HG03139 (cell line): ENCODE measurements at regions not wholly inside any gene's neighbourhood (a gene's known extent, or its start where the extent isn't known, plus 50 kb on each side); places are given as distances from the start of the nearest gene placed in this dataset.

ENCODE experiments used
- ATAC-seq: cut with Tn5 transposase; IDR thresholded peaks from one replicate; pipeline ENCODE4 v1.9.1; 2021; ENCODE audit not compliant: unreplicated experiment

DNA sequence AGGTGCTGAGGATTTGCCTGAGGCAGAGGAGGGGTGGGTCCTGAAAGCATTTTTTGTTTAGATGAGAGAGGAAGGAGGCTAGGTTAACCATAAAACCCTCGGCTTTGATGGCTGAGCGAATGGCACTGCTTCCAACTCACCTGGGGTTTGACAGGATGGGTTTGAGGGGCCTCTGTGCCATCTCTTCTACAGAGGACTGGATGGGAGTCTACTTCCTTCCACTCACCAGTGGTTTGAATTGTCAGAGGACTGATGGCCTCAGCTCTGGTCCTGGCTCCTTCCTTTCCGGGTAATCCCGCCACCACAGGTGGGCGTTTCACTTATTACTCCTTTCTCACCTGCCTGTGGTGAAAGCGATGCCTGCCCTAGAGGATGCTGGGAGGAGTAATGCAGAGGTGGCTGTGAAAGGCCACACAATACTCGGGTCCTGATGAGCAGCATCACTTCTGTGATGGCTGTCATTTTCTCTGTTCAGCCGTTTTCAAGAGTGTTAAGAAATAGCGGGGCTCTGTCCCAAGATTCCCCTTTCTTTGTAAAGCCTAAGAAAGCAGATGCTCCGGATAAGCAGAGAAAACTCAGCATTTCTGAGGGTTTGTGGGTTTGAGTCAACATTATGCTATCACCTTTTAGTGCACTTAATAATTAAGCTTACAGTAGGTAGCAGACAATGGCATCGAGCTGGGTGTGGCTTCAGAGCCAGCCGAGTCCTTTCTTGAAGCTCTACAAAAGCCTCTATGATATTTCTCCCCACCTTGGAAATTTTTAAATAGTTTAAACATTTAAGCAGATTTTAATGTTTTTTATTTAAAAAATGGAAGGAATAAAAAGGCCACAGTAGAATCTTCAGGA lies 220.7 kb downstream of the HLX start:
- ATAC-seq, result no peak

DNA sequence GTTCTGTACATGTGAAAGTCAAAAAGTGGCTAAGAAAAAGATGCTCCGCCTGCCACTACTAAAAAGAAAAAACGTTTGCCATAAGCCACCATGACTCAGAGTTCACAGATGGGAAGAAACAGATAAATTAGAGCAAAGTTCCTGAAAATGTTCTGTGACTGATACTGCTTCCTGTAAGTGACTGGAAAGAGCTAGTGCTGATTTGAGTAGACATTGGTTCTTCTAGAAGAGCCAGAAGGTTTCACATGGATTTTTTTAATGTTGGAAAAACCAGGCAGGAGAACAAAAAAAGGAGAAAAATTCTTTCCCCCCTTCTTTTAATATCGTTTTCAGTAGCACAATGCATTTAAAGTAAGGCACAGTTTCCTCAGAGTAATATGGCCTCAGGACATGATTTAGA lies 221.4 kb downstream of the HLX start:
- ATAC-seq, result no peak

- ATAC-seq, result no peak
Measured at GRCh38 chr1:221101807-221102605, 222.8 kb downstream of the HLX start.

DNA sequence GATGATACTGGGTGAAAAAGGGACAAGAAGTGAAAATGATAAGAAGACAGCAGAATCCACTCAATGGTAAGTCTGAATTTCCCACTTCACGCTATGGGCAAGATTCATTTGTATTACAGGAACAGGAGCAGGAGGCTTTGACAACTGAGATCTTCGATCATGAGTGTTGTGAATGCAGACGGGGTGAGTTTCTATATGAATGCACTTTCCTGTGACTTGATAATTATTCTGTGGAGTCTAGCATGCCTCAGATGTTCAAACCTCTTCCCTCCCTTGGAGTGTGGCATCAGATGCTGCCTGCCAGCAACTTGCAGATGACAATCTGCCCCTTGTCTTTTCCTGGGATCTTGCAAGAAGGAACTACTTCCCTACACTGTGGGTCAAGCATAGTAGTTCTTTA lies 225.4 kb downstream of the HLX start:
- no peak for ATAC-seq

- ATAC-seq, result no peak
Measured at GRCh38 chr1:221105578-221105977, 226.3 kb downstream of the HLX start.

- ATAC-seq, result no peak
Measured at GRCh38 chr1:221106616-221107015, 227.4 kb downstream of the HLX start.

DNA sequence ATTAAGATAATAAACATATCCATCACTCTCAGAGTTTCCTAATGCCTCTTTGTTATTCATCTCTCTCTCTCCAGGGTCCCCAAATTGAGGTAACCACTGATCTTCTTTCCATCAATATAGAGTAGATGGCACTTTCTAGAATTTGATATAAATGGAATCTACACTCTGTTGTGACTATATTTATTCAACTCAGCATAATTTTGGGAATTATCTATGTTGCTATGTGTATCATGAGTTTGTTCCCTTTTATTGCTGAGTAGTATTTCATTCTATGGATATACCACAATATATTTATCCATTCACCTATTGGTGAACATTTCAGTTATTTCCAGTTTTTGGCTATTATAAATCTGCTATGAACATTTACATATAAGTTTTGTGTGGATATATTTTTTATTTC lies 230.7 kb downstream of the HLX start:
- no peak for ATAC-seq

GRCh38 chr1:221117133-221117532 lies 237.9 kb downstream of the HLX start:
- ATAC-seq, result no peak

DNA sequence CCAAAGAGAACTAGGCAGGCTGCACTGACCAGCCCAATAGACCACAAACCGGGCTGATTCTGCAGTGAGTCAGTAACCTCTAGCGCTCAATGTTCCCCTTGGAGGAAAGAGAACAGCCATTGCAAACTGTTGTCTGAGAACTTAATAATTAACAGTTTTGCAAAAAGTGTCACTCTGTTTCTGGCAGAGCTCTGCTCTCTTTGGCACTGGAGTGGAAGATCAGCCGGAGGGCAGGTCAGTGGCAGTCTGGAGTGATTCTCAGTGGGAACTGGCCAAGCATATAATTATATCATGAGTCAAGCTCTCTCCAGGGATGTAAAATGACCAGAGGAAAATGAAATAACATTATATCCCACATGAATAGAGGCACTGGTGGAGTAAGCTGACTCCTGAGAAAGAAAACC lies 238.3 kb downstream of the HLX start:
- ATAC-seq, result no peak

GRCh38 chr1:221118176-221118937 lies 239.1 kb downstream of the HLX start:
- ATAC-seq, result no peak

GRCh38 chr1:221118938-221119320 lies 239.7 kb downstream of the HLX start:
- no peak for ATAC-seq

DNA sequence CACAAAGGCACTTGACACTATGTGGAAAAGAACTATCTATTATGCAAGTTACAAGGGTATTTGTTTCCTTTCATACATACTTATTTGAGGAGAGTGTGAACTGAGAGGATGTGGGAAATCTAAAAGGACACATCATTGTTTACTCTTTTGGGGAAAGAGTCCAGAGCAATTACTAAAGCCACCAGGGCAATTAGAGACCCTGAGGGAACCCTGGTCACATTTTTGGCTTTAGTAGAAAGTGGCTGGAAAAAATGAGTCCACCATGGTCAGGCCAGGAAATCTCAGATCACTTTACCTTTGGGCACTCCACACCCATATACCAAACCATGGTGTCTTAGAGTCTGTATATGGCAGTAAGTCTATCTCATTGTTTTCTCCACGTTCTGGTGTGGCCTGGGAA lies 243.3 kb downstream of the HLX start:
- ATAC-seq, result no peak

GRCh38 chr1:221125976-221126375 lies 246.7 kb downstream of the HLX start:
- no peak for ATAC-seq

DNA sequence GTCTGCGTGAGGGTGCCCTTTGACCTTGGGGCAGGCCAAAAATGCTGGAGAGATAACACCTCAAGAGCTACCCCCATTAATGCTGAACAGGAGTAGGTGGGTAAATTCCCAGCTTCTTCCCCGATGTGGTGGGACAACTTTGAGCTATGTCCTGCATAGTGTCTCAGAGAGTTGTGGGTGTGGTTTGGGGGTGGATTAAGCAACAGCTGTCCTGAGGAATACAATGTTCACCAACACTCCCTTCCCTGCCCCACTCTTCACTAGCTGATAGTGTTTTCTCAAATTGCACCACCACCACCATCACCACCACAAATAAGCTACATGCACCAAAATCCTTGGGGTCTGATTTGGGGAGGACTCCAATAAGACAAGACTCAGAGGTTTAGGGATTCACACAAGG lies 258.4 kb downstream of the HLX start:
- ATAC-seq, result no peak

DNA sequence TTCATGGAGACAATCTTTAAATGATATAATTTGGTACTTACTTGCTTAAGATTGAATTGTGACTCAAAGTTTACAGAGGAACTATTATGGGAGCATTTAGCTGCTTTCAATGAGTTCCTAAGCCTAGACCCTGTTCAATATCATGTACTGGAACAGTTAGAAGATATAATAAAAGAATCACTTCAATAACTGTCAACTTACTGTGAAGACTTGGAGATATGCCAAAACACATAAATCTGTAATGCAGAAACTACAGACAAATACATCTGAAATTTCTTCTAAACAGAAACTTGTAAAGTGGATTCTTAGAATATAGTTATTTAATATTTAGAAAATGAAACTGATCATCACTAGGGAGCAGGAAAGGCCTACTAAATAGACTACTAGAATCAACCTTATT lies 259.3 kb downstream of the HLX start:
- no peak for ATAC-seq

DNA sequence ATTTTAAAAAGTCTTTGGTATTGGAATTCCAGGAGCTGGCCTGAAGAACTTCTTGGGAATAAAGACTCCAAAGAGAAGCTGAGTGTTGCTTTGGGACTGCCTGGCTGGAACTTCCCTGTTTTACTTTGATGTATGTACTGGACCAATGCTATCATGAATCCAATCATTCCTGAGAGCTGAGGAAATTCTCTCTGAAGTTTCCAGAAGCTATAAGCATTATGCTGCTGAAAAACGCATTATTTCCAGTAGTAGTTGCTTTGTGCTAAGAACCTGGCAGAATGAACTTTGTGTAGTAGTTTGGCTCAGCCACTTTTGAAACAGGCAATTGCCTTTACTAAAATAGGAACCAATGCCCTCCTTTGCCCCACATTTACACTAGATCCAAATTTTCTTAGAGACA lies 260.7 kb downstream of the HLX start:
- ATAC-seq, result no peak

DNA sequence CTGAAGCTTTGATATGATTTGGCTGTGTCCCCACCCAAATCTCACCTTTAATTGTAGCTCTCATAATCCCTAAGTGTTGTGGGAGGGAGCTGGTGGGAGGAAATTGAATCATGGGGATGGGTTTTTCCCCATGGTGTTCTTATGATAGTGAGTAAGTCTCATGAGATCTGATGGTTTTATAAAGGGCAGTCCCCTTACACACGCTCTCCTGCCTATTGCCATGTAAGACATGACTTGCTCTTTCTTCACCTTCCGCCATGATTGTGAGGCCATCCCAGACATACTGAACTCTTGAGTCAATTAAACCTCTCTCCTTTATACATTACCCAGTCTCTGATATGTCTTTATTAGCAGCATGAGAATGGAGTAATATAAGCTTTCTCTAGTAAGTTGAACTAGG lies 261.9 kb downstream of the HLX start:
- ATAC-seq, result no peak

DNA sequence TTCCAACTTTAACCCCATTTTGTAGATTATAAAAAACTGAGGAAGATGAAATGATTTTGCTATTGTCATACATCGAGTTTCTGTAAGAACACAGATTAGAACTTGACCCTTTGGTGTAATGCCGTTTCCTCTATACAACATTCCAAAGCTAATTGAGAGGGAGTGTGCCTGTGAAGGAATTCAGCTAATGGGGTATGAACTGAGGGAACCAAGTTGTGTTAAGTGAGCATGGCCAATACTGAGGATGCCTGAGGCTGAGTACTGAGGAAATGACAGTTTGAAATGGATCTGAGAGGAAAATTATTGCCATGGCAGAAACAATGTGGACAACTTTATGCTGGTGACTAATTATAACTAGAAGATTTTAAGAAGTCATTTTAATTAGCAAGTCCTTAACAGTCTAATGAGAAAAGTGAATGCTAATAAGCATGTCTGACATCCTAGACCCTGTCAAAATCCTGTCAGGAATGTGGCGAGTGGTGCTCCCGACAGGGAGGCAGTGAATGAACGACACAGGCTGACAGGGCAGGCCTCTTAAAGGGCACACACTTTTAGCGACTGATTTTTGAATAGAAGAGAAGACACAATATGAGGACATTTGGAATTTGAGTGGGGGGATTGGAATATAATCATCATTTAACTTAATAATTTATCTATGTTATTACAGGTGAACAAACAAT lies 262.5 kb downstream of the HLX start:
- ATAC-seq, result no peak

DNA sequence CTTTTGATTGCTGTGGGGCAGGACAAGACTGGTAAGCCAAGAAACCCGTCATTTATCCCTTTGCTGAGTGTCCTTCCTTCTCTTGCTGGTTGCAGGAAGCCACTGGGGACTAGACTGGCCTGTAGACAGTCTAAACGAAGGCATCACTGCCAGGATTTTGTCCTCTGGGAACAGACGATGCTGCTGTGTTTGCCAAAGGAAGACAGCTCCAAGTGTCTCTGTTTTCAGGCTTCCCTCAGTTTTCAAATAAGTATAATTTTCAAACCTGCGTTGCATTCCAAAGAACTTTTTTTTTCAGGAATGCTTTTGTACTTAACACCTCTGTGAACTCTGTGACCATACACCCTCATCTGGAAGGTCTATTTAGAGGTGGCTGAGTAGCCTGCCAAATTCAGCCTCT lies 269.4 kb downstream of the HLX start:
- no peak for ATAC-seq

GRCh38 chr1:221149111-221149510 lies 269.9 kb downstream of the HLX start:
- no peak for ATAC-seq

GRCh38 chr1:221149555-221150075 lies 270.4 kb downstream of the HLX start:
- no peak for ATAC-seq
